DOHH2 (cell line): ENCODE measurements at regions not wholly inside any gene's neighbourhood (a gene's known extent, or its start where the extent isn't known, plus 50 kb on each side); places are given as distances from the start of the nearest gene placed in this dataset.

ENCODE experiments used
- H3F3A ChIP-seq: fragments of 200-600 bp; sonication (generic), shearing (Covaris generic); 2 replicates; pipeline ENCODE4 v1.6.0; 2016; ENCODE audit warnings: antibody characterized with exemption, mild to moderate bottlenecking; ENCODE audit not compliant: control insufficient read depth, insufficient read depth
- H3K27ac ChIP-seq: fragments of 200-600 bp; sonication (generic); 2 replicates; pipeline ENCODE4 v1.5.1; 2014; ENCODE audit warnings: low read depth, mild to moderate bottlenecking, low read length, moderate library complexity
- H3K27me3 ChIP-seq: fragments of 200-600 bp; sonication (generic); 2 replicates; pipeline ENCODE4 v1.6.1; 2014; ENCODE audit warnings: mild to moderate bottlenecking, low read length, mixed read lengths; ENCODE audit not compliant: control insufficient read depth
- H3K36me3 ChIP-seq: fragments of 200-600 bp; sonication (generic); 2 replicates; pipeline ENCODE4 v1.6.1; 2014; ENCODE audit warnings: mild to moderate bottlenecking, low read length, moderate library complexity, mixed read lengths; ENCODE audit not compliant: control insufficient read depth
- H3K4me1 ChIP-seq: fragments of 200-600 bp; sonication (generic); 2 replicates; pipeline ENCODE4 v1.6.1; 2014; ENCODE audit warnings: mild to moderate bottlenecking, low read length, mixed read lengths; ENCODE audit not compliant: control insufficient read depth
- H3K4me2 ChIP-seq: fragments of 200-600 bp; sonication (generic); 2 replicates; pipeline ENCODE4 v1.6.0; 2014; ENCODE audit warnings: mild to moderate bottlenecking, low read length, moderate library complexity
- H3K4me3 ChIP-seq: fragments of 200-600 bp; sonication (generic); 2 replicates; pipeline ENCODE4 v1.5.1; 2014; ENCODE audit warnings: mild to moderate bottlenecking, low read length, mixed read lengths
- H3K79me2 ChIP-seq: fragments of 200-600 bp; sonication (generic); 2 replicates; pipeline ENCODE4 v1.6.1; 2014; ENCODE audit warnings: mild to moderate bottlenecking, low read length, mixed read lengths; ENCODE audit not compliant: control insufficient read depth
- H3K9me2 ChIP-seq: fragments of 200-600 bp; sonication (generic); replicated peaks from 2 replicates; pipeline ENCODE4 v1.6.1; 2014; ENCODE audit warnings: mild to moderate bottlenecking, low read length, mixed read lengths; ENCODE audit not compliant: control insufficient read depth
- H3K9me3 ChIP-seq: fragments of 200-600 bp; sonication (generic); 2 replicates; pipeline ENCODE4 v1.6.1; 2014; ENCODE audit warnings: antibody characterized with exemption, low read length, mixed read lengths; ENCODE audit not compliant: control insufficient read depth, insufficient read depth
- H4K20me1 ChIP-seq: fragments of 200-600 bp; sonication (generic); 2 replicates; pipeline ENCODE4 v1.6.0; 2014; ENCODE audit warnings: low read depth, mild to moderate bottlenecking, antibody characterized with exemption, low read length, moderate library complexity; ENCODE audit not compliant: control insufficient read depth, insufficient read depth
- CTCF ChIP-seq: fragments of 200-600 bp; sonication (generic); IDR thresholded peaks from one replicate; pipeline ENCODE4 v1.5.1; 2014; ENCODE audit warnings: antibody characterized with exemption, mild to moderate bottlenecking, low read depth, low read length; ENCODE audit not compliant: poor library complexity, severe bottlenecking
- EZH2phosphoT487 ChIP-seq: fragments of 200-600 bp; sonication (generic); IDR thresholded peaks from 2 replicates; pipeline ENCODE4 v1.6.1; 2017; ENCODE audit warnings: borderline replicate concordance, mild to moderate bottlenecking, antibody characterized with exemption, low read length, moderate library complexity, mixed read lengths

- Histone ChIP-seq H4K20me1 (no peaks in the 10 kb centered on the region), H3K4me1 (peaks cover 9% of the 10 kb centered on the region), H3F3A (no peaks in the 10 kb centered on the region), H3K27me3 (no peaks in the 10 kb centered on the region), H3K79me2 (no peaks in the 10 kb centered on the region), H3K9me3 (no peaks in the 10 kb centered on the region), H3K9me2 (no peaks in the 10 kb centered on the region), H3K27ac (no peak overlapping the region), H3K4me2 (no peak overlapping the region), H3K4me3 (no peak overlapping the region), H3K36me3 (no peaks in the 10 kb centered on the region)
- TF ChIP-seq EZH2phosphoT487 (no peak), CTCF (no peak)
Measured at GRCh38 chr13:76335463-76335862, 550.7 kb downstream of the KCTD12 start.

GRCh38 chr13:76331943-76332712, 554.1 kb downstream of the KCTD12 start:
- Histone ChIP-seq H3K27me3 (no peaks in the 10 kb centered on the region), H3K9me3 (no peaks in the 10 kb centered on the region), H3K4me2 (no peak overlapping the region), H3F3A (no peaks in the 10 kb centered on the region), H3K9me2 (no peaks in the 10 kb centered on the region), H3K4me3 (no peak overlapping the region), H4K20me1 (no peaks in the 10 kb centered on the region), H3K79me2 (no peaks in the 10 kb centered on the region), H3K27ac (no peak overlapping the region), H3K4me1 (no peaks in the 10 kb centered on the region), H3K36me3 (no peaks in the 10 kb centered on the region)
- no peak for TF ChIP-seq CTCF

GRCh38 chr13:76330761-76331160, 555.4 kb downstream of the KCTD12 start:
- Histone ChIP-seq H3K4me3 (no peak overlapping the region), H3K79me2 (no peaks in the 10 kb centered on the region), H4K20me1 (no peaks in the 10 kb centered on the region), H3K9me2 (no peaks in the 10 kb centered on the region), H3K36me3 (no peaks in the 10 kb centered on the region), H3K4me2 (no peak overlapping the region), H3K4me1 (no peaks in the 10 kb centered on the region), H3K27ac (no peak overlapping the region), H3K9me3 (no peaks in the 10 kb centered on the region), H3K27me3 (no peaks in the 10 kb centered on the region), H3F3A (no peaks in the 10 kb centered on the region)
- TF ChIP-seq CTCF, result no peak
- TF ChIP-seq EZH2phosphoT487, result no peak
